ENCODE measurements at regions not wholly inside any gene's neighbourhood (a gene's known extent, or its start where the extent isn't known, plus 50 kb on each side); places are given as distances from the start of the nearest gene placed in this dataset.

DNA sequence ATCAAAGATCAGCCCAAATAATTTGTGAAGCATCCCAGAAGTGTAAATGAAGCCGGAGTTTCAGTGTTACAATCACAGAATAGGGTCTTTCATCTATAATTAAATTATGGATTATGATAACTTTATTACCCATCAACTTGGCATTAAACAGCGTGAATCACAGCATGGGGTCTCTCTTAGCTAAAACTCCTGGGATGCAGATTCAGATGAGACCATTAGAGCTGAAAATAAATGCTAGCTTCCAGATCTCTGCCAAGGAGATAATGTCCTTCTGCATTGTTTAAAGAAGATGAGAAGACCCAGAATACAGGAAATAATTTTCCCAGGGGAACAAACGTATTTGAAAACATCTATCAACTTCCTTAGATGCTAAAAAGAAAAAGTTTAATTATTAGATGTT lies 546.0 kb upstream of the PCDH9 start:
- peaks cover 9% of the 10 kb centered on the region for H3K9me3 Mint-ChIP-seq
- H3K36me3 Mint-ChIP-seq: no peaks in the 10 kb centered on the region
- TF ChIP-seq, protein P1, sequence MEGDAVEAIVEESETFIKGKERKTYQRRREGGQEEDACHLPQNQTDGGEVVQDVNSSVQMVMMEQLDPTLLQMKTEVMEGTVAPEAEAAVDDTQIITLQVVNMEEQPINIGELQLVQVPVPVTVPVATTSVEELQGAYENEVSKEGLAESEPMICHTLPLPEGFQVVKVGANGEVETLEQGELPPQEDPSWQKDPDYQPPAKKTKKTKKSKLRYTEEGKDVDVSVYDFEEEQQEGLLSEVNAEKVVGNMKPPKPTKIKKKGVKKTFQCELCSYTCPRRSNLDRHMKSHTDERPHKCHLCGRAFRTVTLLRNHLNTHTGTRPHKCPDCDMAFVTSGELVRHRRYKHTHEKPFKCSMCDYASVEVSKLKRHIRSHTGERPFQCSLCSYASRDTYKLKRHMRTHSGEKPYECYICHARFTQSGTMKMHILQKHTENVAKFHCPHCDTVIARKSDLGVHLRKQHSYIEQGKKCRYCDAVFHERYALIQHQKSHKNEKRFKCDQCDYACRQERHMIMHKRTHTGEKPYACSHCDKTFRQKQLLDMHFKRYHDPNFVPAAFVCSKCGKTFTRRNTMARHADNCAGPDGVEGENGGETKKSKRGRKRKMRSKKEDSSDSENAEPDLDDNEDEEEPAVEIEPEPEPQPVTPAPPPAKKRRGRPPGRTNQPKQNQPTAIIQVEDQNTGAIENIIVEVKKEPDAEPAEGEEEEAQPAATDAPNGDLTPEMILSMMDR (conservative IDR thresholded peaks at IDR 0.05): no peak
- H3K4me1 Mint-ChIP-seq (ENCODE audit: unreplicated experiment): peaks cover 5% of the 10 kb centered on the region
- no peak overlapping the region for H3K4me3 Mint-ChIP-seq
- H3K27me3 Mint-ChIP-seq: no peaks in the 10 kb centered on the region
- no peak for DNase-seq (ENCODE audit: extremely low spot score, unreplicated experiment)
- H3K27ac Mint-ChIP-seq: no peak overlapping the region

DNA sequence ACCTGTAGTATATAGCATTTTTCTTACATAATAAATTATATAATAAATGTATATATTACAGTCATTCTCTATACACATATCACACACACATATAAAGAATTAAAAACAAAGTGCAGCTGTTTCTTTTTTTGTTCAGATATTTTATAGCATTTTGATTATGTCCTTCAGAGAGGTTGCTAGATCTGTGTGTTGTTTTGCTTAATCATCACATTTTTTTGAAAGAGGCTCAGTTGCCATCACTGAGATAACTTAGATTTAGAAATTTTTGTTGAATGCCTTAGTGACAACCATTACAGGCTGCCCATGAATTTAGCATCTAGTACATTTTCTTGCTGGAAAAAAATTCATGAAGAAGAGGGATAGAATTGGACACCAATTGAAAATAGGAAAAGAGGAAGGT lies 545.2 kb upstream of the PCDH9 start:
- TF ChIP-seq, protein P1 (conservative IDR thresholded peaks at IDR 0.05): no peak
- H3K36me3 Mint-ChIP-seq: no peaks in the 10 kb centered on the region
- no peaks in the 10 kb centered on the region for H3K27me3 Mint-ChIP-seq
- DNase-seq (ENCODE audit: extremely low spot score, unreplicated experiment): no peak
- peaks cover 10% of the 10 kb centered on the region for H3K9me3 Mint-ChIP-seq
- peaks cover 9% of the 10 kb centered on the region for H3K4me1 Mint-ChIP-seq (ENCODE audit: unreplicated experiment)
- no peak overlapping the region for H3K4me3 Mint-ChIP-seq
- no peak overlapping the region for H3K27ac Mint-ChIP-seq

DNA sequence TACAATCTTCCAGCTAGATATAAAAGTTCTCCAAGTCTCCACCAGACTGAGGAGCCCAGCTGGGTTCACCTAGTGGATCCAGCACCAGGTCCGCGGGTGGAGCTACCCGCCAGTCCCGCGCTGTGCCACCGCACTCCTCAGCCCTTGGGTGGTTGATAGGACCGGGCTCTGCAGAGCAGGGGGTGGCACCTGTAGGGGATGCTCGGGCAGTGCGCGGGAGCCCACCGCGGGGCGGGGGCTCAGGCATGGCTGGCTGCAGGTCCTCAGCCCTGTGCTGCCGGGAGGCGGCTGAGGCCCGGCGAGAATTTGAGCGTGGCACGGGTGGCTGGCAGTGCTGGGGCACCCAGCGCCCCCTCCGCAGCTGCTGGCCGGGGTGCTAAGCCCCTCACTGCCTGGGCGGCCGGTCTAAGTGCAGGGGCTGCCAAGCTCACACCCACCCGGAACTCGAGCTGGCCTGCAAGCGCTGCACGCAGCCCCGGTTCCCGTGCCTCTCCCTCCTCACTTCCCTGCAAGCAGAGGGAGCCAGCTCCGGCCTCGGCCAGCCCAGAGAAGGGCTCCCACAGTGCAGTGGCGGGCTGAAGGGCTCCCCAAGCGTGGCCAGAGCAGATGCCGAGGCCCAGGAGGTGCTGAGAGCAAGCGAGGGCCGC lies 542.8 kb upstream of the PCDH9 start:
- no peak for DNase-seq (ENCODE audit: extremely low spot score, unreplicated experiment)
- Mint-ChIP-seq H3K4me3 (no peak overlapping the region), H3K9me3 (peaks cover 10% of the 10 kb centered on the region), H3K27ac (no peak overlapping the region), H3K4me1 (ENCODE audit: unreplicated experiment) (peaks cover 9% of the 10 kb centered on the region), H3K36me3 (no peaks in the 10 kb centered on the region), H3K27me3 (no peaks in the 10 kb centered on the region)
- TF ChIP-seq, protein P1 (conservative IDR thresholded peaks at IDR 0.05): no peak

DNA sequence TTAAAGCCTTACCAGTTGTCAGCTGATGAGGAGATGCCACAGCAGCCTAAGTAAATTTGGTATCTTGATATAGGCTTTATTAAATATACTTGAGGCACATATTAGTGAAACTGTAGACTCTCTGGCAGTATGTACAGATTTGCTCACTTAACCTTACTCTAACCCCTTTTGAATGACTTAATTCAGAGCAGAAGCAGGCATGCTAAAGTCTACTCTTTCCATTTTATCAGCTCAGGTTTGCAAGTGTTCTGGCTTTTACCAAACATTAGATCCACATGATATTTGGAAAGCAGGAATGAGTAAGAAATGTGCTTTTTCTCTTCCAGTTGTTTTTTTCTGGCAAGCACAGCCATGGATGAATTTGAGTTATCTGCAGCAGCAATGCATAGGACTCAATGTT lies 541.0 kb upstream of the PCDH9 start:
- TF ChIP-seq, protein P1 (conservative IDR thresholded peaks at IDR 0.05): no peak
- H3K4me1 Mint-ChIP-seq (ENCODE audit: unreplicated experiment): peaks cover 9% of the 10 kb centered on the region
- H3K36me3 Mint-ChIP-seq: no peaks in the 10 kb centered on the region
- H3K9me3 Mint-ChIP-seq: peaks cover 10% of the 10 kb centered on the region
- no peaks in the 10 kb centered on the region for H3K27me3 Mint-ChIP-seq
- no peak for DNase-seq (ENCODE audit: extremely low spot score, unreplicated experiment)
- no peak overlapping the region for H3K4me3 Mint-ChIP-seq
- H3K27ac Mint-ChIP-seq: no peak overlapping the region

DNA sequence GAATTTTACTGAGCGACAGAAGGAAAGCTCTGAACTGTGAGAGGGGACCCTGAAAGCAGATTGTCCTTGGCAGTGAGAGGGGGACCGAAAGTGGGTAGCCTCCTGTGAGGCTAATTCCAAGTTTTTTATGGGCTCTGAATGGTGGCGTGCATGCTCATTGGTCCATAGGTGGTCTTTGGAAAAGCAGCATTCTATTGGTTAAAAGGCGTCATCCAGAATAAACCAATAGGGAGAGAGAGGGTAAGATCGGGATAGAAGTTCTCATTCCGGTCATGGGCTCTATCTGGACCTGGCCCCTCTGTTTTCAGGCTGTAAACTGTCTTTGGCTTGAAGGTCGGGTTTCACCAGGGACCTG lies 539.8 kb upstream of the PCDH9 start:
- peaks cover 10% of the 10 kb centered on the region for H3K9me3 Mint-ChIP-seq
- H3K4me3 Mint-ChIP-seq: no peak overlapping the region
- TF ChIP-seq, protein P1 (conservative IDR thresholded peaks at IDR 0.05): no peak
- no peaks in the 10 kb centered on the region for H3K27me3 Mint-ChIP-seq
- H3K36me3 Mint-ChIP-seq: no peaks in the 10 kb centered on the region
- no peak for DNase-seq (ENCODE audit: extremely low spot score, unreplicated experiment)
- no peak overlapping the region for H3K27ac Mint-ChIP-seq
- peaks cover 9% of the 10 kb centered on the region for H3K4me1 Mint-ChIP-seq (ENCODE audit: unreplicated experiment)
